ENCODE measurements at regions not wholly inside any gene's neighbourhood (a gene's known extent, or its start where the extent isn't known, plus 50 kb on each side); places are given as distances from the start of the nearest gene placed in this dataset.

GRCh38 chr17:14910916-14911315 is 354.2 kb downstream of the PMP22 start:
- no peak for TF ChIP-seq CTCF (IDR thresholded peaks at IDR 0.05; ENCODE audit: low read depth, low read length, missing control alignments)
- DNase-seq (ENCODE audit: extremely low read depth, low read depth) = no peak
- no peak overlapping the region for H3K4me3 ChIP-seq (replicated peaks; ENCODE audit: low read depth, low read length)

GRCh38 chr17:14904386-14904785 is 360.7 kb downstream of the PMP22 start:
- H3K4me3 ChIP-seq (replicated peaks; ENCODE audit: low read depth, low read length) = no peak overlapping the region
- no peak for TF ChIP-seq CTCF (IDR thresholded peaks at IDR 0.05; ENCODE audit: low read depth, low read length, missing control alignments)
- no peak for DNase-seq (ENCODE audit: extremely low read depth, low read depth)

- no peak overlapping the region for H3K4me3 ChIP-seq (replicated peaks; ENCODE audit: low read depth, low read length)
- no peak for DNase-seq (ENCODE audit: extremely low read depth, low read depth)
- no peak for TF ChIP-seq CTCF (IDR thresholded peaks at IDR 0.05; ENCODE audit: low read depth, low read length, missing control alignments)
These were observed 361.3 kb downstream of the PMP22 start for GRCh38 chr17:14903854-14904253.

- no peak overlapping the region for H3K4me3 ChIP-seq (replicated peaks; ENCODE audit: low read depth, low read length)
- TF ChIP-seq CTCF (IDR thresholded peaks at IDR 0.05; ENCODE audit: low read depth, low read length, missing control alignments) = no peak
- no peak for DNase-seq (ENCODE audit: extremely low read depth, low read depth)
These were observed 362.3 kb downstream of the PMP22 start for GRCh38 chr17:14902803-14903202.

- TF ChIP-seq CTCF (IDR thresholded peaks at IDR 0.05; ENCODE audit: low read depth, low read length, missing control alignments) = no peak
- no peak for DNase-seq (ENCODE audit: extremely low read depth, low read depth)
- no peak overlapping the region for H3K4me3 ChIP-seq (replicated peaks; ENCODE audit: low read depth, low read length)
These were observed 362.8 kb downstream of the PMP22 start for GRCh38 chr17:14902297-14902696.

GRCh38 chr17:14901376-14901775 is 363.8 kb downstream of the PMP22 start:
- no peak overlapping the region for H3K4me3 ChIP-seq (replicated peaks; ENCODE audit: low read depth, low read length)
- TF ChIP-seq CTCF (IDR thresholded peaks at IDR 0.05; ENCODE audit: low read depth, low read length, missing control alignments) = no peak
- no peak for DNase-seq (ENCODE audit: extremely low read depth, low read depth)

- TF ChIP-seq CTCF (IDR thresholded peaks at IDR 0.05; ENCODE audit: low read depth, low read length, missing control alignments) = peak; percentile 30
These were observed 378.9 kb downstream of the PMP22 start for GRCh38 chr17:14886200-14886739.

More at GRCh38 chr17:14886200-14886739, 378.9 kb downstream of the PMP22 start:
- H3K4me3 ChIP-seq (replicated peaks; ENCODE audit: low read depth, low read length) = no peak overlapping the region
- no peak for DNase-seq (ENCODE audit: extremely low read depth, low read depth)
